ENCODE measurements at regions not wholly inside any gene's neighbourhood (a gene's known extent, or its start where the extent isn't known, plus 50 kb on each side); places are given as distances from the start of the nearest gene placed in this dataset.

- TF ChIP-seq CHD7 (IDR thresholded peaks at IDR 0.05; ENCODE audit: insufficient replicate concordance, low read length) (no peak), RAD21 (IDR thresholded peaks at IDR 0.05 in 1 of 2, conservative IDR thresholded peaks at IDR 0.05 in 1 of 2; ENCODE audit: low read depth in 2 of 2, low read length in 2 of 2) (no peak), SP4 (IDR thresholded peaks at IDR 0.05; ENCODE audit: low read length) (no peak), CREB1 (IDR thresholded peaks at IDR 0.05) (no peak), EGR1 (IDR thresholded peaks at IDR 0.05; ENCODE audit: borderline replicate concordance, low read depth, low read length) (no peak), SIN3A (conservative IDR thresholded peaks at IDR 0.05 in 1 of 2, IDR thresholded peaks at IDR 0.05 in 1 of 2; ENCODE audit: low read depth in 1 of 2, low read length in 2 of 2) (no peak), EP300 (IDR thresholded peaks at IDR 0.05; ENCODE audit: borderline replicate concordance in 1 of 2, low read depth in 2 of 2, low read length in 2 of 2) (no peak)
- TF ChIP-seq, protein P1, sequence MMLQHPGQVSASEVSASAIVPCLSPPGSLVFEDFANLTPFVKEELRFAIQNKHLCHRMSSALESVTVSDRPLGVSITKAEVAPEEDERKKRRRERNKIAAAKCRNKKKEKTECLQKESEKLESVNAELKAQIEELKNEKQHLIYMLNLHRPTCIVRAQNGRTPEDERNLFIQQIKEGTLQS (IDR thresholded peaks at IDR 0.05; ENCODE audit: insufficient read depth, low read depth, low read length), result no peak
These were observed 307.3 kb upstream of the TSHZ3 start (continued) for GRCh38 chr19:31656507-31656906.
